GM12891 (cell line): ENCODE measurements at regions not wholly inside any gene's neighbourhood (a gene's known extent, or its start where the extent isn't known, plus 50 kb on each side); places are given as distances from the start of the nearest gene placed in this dataset.

Source experiments
- PAX5 ChIP-seq: IDR thresholded peaks from 2 replicates; pipeline ENCODE4 v1.6.1; 2011; ENCODE audit warnings: low read length, moderate library complexity, mild to moderate bottlenecking; ENCODE audit not compliant: insufficient read depth, severe bottlenecking
- POLR2A ChIP-seq: IDR thresholded peaks from 2 replicates; pipeline ENCODE4 v1.6.1; 2011; ENCODE audit warnings: low read depth, low read length, control low read depth
- POLR2AphosphoS5 ChIP-seq: IDR thresholded peaks from 2 replicates; pipeline ENCODE4 v1.6.1; 2011; ENCODE audit warnings: low read depth, low read length, control low read depth
- SPI1 ChIP-seq: IDR thresholded peaks from 2 replicates; pipeline ENCODE4 v1.6.1; 2011; ENCODE audit warnings: low read depth, low read length, control low read depth
- TAF1 ChIP-seq: IDR thresholded peaks from 2 replicates; pipeline ENCODE4 v1.6.1; 2011; ENCODE audit warnings: low read depth, low read length, control low read depth

DNA sequence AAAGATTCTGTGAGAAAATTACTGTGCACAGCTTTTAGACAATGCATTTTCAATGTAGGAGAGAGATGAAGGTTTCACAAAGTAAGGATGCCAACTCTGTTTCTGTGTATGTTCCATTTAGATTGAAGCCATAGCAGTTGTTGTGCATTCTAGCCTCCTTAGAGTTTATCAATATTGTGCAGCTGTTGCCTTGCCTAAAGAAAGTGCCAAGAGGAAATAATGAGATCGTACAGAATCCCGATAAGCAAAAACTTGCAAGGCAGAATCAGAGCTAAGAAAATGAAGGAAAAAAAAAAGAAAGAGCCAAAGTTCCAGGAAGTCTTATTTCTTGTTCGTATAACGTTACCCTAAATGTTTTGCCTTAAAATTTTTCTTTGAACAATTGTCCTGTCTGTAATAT, 965.0 kb downstream of the DCDC2C start:
- no peak for TF ChIP-seq POLR2A
- no peak for TF ChIP-seq TAF1
- TF ChIP-seq POLR2AphosphoS5 = no peak
- no peak for TF ChIP-seq PAX5
- no peak for TF ChIP-seq SPI1
